GM19238 (cell line): ENCODE measurements at regions not wholly inside any gene's neighbourhood (a gene's known extent, or its start where the extent isn't known, plus 50 kb on each side); places are given as distances from the start of the nearest gene placed in this dataset.
"Not testable (repeated sequence)": the region's sequence is repeated elsewhere in the genome, so short reads cannot be mapped to it uniquely, and the experiment has no call there.

Source experiments
- DNase-seq: peaks from one replicate; pipeline ENCODE4 v3.0.0; 2011; ENCODE audit warnings: low spot score; ENCODE audit not compliant: insufficient read length

DNA sequence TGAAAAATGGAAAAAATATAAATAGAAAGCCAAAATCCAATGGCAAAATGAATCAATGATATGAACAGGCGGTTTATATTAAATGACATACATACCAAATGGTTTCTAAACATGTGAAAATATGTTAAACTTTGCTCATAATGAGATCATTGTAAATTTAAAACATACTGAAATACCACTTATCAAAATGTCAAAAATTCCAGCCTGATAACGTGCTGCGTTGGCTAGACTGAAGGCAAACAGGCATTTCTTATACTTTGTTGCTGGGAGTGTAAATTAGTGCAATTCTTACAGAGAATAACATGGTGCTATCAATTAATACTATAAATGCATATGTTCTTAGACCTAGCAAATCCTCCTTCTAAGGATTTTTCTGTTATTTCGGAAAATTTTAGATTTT lies 225.8 kb upstream of the FAM3C start:
- DNase-seq: no peak

DNA sequence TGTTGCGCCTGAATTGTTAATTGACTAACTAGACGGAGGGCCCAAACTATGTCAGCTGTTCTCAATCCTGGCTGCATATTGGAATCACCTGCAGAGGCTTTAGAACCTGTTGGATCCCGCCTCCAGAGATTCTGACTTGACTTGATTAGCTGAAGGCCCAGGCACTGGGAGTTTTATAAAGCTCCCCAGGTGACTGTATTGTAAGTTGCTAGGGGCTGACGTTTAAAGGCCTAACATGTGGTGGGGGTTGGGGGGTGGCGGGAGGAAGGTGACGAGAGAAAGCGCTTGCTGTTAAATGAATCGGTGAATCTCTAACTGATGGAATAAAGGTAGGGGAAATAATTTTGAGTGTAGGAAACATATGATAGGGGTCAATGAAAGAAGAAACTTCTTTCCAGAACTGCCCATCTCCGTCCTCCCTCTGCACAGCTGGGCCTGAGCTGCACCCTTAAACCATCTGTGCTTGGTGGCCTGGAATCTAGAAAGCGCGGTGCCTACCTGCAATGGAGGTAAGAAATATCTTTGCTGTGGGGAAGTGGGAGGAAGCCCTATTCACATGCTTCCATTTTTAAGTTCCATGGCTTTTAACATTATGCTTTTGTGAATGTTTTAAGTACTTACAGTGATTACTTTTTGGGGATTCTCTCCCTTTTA lies 225.0 kb upstream of the FAM3C start:
- DNase-seq: no peak

DNA sequence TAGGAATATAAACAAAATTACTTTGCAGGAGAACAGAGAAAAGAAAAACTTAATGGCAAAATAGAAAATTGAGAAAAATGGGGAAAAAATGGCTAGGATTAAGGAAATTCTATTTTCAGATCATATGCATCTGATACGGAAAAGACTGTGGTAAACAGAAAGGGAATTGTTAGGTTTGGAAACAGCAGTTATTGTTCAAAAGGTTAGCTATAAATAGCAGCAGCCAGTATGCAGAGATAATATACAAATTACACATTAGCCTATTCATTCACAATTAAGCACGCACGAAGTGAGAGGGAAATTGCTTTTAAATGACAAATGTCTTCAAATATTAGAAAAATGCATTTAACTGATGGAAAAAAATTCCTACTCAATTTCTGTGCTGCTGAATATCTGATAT lies 224.1 kb upstream of the FAM3C start:
- no peak for DNase-seq

DNA sequence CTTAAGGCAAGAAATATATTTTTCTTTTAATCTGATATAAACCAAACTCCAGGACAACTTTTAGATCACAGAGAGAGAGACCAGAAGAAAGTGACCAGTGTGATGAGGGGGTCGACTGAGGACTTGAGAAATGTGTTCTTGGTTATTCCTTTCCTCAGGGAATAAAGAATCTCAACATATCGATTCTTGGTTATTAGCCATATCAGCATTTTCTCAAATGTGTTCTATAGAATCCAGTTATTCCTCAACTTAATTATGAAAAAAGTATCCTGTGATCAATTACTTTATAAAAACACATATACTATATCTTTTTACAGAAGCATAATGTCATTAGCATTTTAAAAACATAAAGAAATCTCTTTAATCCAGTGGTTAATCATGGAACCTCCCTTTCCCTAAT lies 222.1 kb upstream of the FAM3C start:
- DNase-seq: no peak

DNA sequence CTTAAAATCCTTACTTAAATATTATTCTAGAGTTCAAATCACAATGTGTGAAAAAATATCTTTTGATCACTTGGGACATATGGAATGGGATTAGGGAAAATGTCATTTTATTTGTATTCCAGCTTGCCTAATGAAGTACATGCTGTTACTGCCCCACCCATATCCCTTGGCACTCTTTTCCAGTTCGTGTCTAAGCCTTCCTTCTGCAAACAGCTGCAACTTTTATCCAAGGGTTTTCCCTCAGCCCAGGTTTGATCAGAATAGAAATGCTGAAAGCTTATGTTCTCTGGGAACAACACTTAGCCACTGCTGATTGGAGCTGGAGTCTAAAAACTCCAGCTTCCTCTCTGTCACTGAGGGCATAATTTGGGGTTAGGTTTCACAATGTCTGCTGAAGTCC lies 214.1 kb upstream of the FAM3C start:
- no peak for DNase-seq

DNA sequence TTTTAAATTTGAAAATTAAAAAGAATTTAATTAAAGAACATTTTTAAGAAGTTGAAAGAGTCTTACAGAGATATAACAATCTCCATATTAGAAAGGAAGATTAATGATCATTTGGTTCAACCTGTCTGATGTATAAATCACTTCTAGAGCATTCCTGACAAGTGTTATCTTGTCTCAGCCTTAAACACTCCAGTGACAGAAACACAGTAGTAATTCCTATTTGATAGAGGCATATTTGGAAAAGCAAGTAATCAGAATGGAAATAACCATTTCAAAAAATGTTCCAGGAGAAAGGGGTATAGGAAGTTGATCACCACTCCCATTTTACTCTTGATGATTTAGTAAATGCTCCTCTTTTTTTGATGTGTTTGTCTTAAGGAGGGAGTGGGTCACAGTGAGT lies 213.1 kb upstream of the FAM3C start:
- no peak for DNase-seq

DNA sequence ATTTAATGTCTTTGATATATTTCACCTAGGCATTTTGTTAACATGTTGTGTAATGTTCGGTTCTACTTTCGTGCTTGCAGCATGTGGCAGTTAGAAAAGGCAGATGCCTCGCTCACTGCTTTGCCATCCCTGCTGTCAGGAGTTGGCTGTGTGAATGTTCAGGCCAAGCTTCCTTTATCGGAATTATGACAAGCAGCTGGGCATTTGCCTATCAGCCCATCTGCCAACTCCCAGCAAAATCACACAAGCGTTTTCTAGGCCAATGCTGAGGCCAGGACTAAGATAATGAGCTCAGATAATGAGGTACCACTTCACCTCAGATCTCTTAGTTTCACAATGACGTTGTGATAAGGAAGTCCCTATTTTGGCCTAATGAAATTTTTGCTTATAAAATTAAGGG lies 212.7 kb upstream of the FAM3C start:
- DNase-seq: no peak

DNA sequence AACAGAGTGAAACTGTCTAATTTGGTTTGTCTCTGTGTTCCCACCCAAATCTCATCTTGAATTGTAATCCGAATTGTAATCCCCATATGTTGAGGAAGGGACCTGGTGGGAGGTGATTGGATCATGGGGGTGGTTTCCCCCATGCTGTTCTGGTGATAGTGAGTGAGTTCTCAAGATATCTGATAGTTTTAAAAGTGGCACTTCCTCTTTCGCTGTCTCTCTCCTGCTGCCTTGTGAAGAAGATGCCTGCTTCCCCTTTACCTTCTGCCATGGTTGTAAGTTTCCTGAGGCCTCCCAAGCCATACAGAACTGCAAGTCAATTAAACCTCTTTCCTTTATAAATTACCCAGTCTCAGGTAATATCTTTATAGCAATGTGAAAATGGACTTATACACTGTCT lies 212.1 kb upstream of the FAM3C start:
- DNase-seq: not testable (repeated sequence)

DNA sequence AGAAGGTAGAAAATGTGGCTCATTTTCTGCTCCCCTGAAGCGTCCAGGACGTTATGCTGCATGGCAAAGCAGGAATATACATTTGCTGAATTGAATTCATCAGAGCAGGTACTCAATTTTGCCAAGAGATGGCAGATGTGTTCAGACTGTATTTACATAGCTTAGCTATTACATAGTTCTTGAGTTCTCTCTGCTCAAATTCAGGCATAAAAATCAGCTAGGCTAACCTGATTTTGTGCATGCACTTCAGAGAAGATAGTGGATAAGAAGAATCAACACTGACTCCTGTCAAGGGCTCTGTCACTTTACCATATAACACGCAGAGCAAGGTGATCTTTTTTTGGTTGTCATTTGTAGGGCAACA lies 209.2 kb upstream of the FAM3C start:
- DNase-seq: no peak

DNA sequence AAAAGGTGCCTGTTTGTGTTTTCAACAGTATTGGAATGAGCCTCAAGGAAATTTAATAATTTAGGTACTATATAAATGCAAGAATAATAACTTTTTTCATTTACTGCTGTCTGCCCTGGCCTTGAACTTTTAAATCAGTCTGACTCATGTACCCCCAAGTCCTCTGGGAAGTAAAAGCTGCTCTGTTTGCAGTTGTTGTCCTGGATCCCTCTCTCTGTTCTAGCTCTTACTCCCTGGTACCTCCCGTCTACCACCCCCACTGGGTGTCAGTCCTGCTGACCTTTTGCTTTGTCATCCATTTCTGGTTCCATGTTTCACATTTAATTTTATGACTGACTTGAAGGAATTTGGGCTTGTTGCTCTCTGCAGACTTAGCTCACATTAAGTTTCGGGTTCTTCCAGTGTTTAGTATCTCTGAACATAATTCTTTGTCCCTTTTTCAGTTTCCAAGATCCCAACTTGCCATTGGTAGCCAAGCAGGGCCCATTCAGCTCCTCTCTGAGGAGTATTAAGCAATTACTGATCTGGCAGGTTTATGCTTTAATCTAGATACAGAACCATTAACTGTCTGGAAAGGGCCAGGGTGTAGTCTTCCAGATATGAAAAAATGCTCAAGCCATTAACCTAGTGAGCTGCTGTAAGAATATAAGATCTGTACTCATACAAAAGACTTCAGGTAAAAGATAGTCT lies 208.7 kb upstream of the FAM3C start:
- no peak for DNase-seq

DNA sequence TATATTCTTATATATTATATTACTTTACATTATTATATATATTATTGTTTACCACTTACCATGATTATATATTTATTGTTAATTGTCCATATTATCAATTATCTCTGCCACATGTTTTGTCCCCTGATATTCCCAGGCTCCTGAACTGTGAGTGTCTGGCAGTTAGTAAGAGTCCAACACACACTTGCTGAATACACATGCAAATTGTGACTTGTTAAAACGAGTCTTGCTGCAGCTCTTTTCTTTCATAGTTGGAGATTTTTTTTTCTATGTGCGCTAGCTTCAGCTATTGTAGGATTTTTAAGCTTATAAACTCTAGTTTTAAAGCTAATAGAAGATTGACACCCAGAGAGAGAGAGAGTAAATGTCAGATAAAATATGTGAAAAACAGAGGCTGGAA lies 207.8 kb upstream of the FAM3C start:
- no peak for DNase-seq

DNA sequence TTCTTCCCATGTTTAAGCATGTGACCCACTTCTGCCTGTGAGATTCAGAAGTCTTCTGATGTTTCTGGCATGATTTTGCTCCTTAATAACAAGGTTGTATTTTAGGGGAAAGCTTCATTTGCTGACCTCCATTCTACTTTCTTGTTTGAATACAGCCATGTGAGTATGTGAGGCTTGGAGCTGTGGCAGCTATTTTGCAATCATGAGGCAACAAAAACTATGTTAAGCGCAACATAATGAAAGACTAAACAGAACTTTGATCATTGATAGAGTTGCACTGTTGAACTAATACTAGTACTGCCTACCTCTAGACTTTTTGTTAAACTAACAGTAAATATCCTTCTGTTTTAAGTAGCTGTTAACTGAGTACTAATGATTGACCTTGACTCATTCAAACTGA lies 203.8 kb upstream of the FAM3C start:
- no peak for DNase-seq

DNA sequence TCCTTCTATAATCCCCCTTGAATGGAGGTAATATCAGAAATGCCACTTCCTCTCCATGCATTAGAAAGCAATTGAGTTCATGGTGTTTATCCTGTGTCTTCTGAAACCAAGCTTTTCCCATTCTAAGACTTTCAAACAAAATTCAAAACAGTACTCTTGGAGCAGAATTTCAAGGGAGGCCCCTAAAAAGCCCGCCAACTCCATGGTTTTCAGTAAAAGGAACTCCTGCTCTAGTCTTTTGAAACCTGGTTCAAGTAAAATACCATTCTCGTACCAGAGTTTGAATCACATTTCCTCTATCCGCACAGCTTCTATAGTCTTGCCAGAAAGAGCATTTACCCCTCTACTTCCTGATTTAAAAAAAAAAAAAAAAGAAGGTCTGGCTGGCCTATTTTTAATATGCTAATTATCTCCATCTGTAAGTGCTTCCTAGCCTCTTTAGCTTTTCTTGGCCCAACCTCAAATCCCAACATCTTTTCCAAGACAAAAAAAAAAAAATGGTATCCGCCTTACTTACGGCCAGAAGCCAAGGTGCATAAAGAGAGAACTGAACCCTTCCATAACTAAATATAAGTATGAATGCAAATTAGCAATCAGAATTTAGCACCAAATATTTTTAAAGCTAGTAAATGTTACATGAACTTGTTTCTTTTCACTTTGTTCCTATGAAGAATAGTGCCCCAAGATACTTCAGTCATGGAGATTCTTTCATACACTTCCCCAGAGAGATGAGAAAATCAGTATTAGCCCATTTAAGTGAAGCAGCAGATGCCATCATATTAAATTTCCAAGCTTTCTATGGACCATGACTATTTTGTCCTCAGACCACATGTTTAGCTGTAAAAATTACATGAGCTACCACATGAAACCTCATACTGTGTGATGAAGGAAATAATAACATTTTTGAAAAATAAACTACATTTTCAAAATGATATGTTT lies 199.9 kb upstream of the FAM3C start:
- no peak for DNase-seq

DNA sequence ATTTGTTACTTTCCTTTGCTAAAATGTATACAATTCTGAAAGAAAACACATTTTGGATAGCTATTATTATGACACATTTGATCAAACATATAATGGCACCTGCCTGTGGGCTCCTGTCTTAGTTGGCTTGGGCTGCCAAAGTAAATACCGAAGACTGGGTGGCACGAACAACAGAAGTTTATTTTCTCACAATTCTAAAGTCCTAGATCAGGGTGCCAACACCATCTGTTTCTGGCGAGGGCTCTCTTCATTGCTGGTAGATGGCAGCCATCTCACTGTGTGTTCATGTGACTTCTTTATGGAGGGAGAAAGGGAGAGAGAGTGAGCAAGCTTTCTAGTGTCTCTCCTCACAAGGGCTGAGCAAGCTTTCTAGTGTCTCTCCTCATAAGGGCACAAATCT lies 195.8 kb upstream of the FAM3C start:
- DNase-seq: no peak

DNA sequence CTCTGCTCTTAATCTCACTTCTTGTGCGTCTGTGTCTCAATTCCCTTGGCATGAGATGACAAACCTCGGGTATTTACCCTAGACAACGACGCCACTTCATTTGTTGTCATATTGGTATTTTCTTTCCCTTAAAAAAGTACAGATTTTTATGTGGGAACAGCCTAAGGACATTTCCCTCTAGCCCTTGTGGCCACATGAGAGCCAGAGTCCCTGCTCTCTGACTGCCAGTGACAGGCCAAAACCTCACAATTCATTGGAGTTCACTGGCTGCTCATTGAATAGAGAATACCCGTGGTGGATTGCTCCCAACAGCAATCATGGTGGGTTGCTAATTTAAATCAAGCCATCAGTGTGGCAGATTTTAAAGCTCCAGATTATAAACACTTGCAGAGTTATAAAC lies 191.3 kb upstream of the FAM3C start:
- no peak for DNase-seq

DNA sequence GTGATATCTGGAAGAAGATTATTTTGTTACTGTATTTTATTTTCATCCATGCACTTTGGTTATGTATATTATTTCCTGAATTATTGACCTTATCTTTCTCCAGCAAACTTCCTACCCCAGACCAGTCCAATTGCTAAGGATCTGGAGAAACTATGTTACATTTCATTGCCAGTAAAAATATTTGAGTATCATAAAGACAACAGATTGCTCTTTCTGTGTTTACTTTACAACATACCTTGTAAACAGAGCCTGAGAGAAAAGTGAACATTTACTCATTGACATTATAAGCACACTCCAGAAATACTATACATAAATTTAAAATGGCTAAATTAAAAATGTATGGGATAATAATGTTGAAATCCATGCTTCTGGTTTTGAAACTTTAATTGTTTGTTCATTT lies 186.2 kb upstream of the FAM3C start:
- DNase-seq: no peak

DNA sequence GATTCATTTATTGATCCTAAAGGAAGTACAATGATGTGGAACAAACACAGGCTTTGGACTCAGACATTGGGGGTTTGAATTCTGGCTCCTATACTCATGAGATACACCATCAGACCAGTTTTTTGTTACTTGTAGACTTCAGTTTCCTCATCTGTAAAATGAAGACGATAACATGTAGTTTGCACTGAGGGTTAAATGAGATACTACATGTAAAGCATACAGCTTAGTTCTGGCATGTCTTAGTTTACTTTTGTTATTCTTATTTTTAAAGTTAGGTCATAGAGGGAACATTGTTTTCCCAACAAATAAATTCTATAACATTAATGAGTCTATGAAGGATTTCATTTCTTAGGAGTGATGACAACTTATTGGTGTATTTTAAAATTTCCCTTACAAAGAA lies 183.5 kb upstream of the FAM3C start:
- DNase-seq: no peak

DNA sequence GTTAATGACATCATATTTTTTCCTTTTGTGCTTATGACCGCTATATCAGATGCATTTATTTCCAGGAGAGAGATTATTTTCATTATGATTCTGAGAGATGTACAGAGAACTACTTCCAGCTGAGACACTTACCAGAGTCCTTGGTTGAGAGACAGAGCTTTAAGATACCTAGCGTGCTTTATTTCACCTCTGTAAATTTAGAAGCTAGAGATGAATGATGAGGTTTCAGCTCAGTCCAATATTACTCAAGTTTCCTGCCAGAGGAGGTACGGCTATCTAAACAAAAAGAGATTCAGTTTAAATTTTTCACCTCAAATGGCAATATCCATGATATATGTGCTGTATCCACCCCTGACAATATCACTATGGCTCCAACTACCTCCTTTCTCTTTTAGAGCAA lies 182.6 kb upstream of the FAM3C start:
- DNase-seq: no peak

DNA sequence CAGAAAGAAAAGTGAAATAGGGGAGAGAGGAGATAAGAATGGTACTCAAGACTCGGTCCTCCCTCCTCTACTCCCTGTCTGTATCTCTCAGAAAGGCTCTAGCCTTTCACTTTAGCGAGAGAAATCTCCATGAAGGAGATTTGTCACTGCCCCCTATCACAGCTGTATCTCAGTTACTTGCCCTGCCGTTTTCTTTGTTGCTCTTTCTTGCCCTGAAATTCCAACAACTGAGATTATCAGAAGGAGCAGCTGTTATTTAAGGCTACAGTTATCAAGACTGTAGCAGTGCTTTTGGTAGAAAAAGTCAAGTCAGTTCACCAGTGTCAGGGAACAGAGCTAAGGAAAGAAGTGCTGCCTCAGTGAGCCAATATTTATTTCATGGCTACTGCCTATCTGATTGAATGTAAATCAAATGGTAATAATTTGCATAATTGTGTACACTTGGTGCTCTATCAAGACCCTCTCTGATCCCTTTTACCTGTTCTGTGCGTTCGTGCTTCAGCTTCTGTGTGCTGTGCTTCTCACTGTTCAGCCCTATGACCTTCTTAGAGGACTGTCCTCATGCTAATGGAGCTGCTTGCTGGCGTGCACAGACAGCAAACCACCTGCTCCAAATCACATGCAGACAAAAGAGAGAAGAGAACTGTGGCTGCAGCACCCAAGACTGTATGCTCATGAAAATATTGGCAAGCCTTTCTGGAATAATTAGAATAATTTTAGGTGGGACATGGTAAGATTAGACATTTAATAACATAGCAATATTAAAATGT lies 180.2 kb upstream of the FAM3C start:
- no peak for DNase-seq

DNA sequence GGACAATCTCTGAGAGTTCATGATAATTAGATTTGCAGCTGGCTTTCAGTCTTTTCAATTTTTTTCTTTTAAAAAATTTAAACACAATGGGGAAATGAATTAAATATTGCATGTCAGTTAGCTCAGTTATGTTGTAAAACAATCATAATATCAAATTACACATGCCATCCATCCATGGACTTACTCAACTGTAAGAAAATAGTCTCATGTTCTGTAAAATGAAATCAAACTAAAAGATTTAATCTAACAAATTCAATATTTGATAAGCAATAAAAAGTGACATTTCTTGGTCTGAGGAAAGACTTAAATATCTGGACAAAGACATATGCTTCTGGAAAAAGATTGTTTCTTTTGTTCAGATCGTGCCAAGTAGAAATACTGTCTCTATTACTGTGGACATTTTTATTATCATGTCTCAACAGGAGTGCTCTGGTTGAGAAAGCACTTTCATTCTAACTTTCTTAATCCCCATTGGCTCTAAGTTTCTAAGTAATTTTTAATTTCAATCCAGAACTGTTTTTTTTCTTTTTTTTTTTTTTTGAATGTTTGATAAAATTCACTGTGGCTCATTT lies 179.2 kb upstream of the FAM3C start:
- no peak for DNase-seq

DNA sequence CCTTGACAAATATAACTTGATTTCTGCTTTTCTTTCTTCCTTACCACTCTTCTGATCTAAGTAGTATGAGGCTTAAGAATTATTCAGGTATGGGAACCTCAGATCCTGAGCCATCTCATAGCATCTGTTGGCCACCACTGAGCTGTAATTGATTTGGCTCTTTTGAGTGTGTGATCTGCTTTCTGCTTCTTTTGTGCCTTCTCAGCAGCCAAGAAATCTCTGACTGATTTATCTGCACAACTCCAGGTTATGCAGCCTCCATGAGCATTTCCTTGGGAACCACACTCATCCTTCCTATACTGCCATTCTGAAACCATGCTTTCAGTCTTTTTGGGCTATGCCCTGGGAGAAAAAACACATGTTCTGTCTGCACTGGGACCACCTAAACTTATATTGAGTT lies 178.0 kb upstream of the FAM3C start:
- DNase-seq: no peak
